Tibial nerve (tissue), 4 donors: ENCODE measurements at regions not wholly inside any gene's neighbourhood (a gene's known extent, or its start where the extent isn't known, plus 50 kb on each side); places are given as distances from the start of the nearest gene placed in this dataset.

Source experiments
- DNase-seq, 2 donors: peaks; one replicate each; pipeline ENCODE4 v3.0.0-alpha.2; 2019; ENCODE audit warnings: low spot score in 2 of 2
- H3K27ac ChIP-seq, 4 donors: fragments of 200-600 bp; sonication (generic) in 3 of 4; one replicate each; pipeline ENCODE4 v1.5.1; 2017 to 2019; ENCODE audit warnings: mild to moderate bottlenecking in 1 of 4
- H3K27me3 ChIP-seq, 2 donors: fragments of 200-600 bp; sonication (generic) in 1 of 2; one replicate each; pipeline versions ENCODE4 v1.5.1 to v1.6.0; 2017 to 2019
- H3K36me3 ChIP-seq, 3 donors: fragments of 200-600 bp; sonication (generic); one replicate each; pipeline ENCODE4 v1.5.1; 2018 to 2019
- H3K4me1 ChIP-seq, 4 donors: fragments of 200-600 bp; sonication (generic) in 3 of 4; one replicate each; pipeline ENCODE4 v1.5.1; 2017 to 2019
- H3K4me3 ChIP-seq, 4 donors: fragments of 200-600 bp; sonication (generic) in 3 of 4; one replicate each; pipeline ENCODE4 v1.5.1; 2017 to 2019; ENCODE audit warnings: mild to moderate bottlenecking in 1 of 4, moderate library complexity in 1 of 4
- H3K9me3 ChIP-seq, 4 donors: fragments of 200-600 bp; sonication (generic) in 3 of 4; one replicate each; pipeline ENCODE4 v1.5.1; 2017 to 2019
- CTCF ChIP-seq, 5 experiments: fragments of 200-600 bp in 3 of 5; fragments of 450-650 bp in 2 of 5; sonication (generic) in 3 of 5; IDR thresholded peaks; one replicate each; pipeline ENCODE4 v1.5.1; 2016 to 2019; ENCODE audit warnings: antibody characterized with exemption in 5 of 5, mild to moderate bottlenecking in 3 of 5, moderate library complexity in 2 of 5
- EP300 ChIP-seq, 2 donors: sonication (generic); formaldehyde crosslinking; IDR thresholded peaks; one replicate each; pipeline ENCODE4 v1.6.1; 2017; ENCODE audit warnings: antibody characterized with exemption in 2 of 2, mild to moderate bottlenecking in 1 of 2
- POLR2A ChIP-seq, 2 donors: fragments of 450-650 bp; IDR thresholded peaks; one replicate each; pipeline ENCODE4 v1.6.1; 2017; ENCODE audit warnings: antibody characterized with exemption in 2 of 2, mild to moderate bottlenecking in 2 of 2, moderate library complexity in 2 of 2
- WGBS, 2 donors: methylation state at CpG; one replicate each; pipeline ENCODE4 v1.1.5; 2018; 5-methylcytosine and 5-hydroxymethylcytosine counted together

- 85 to 90% methylated on average over 13 to 15 of the region's 15 CpGs for WGBS, 2 donors
- DNase-seq = no peak
- Histone ChIP-seq H3K27ac (no peak overlapping the region), H3K4me1 (no peaks in the 10 kb centered on the region), H3K27me3 (peaks cover 0 to 3% of the 10 kb centered on the region in 2 donors), H3K4me3 (no peak overlapping the region), H3K9me3 (peaks cover 0 to under 1% (median 0%) of the 10 kb centered on the region in 4 donors), H3K36me3 (no peaks in the 10 kb centered on the region)
- TF ChIP-seq EP300 (IDR thresholded peaks at IDR 0.05) = no peak
- TF ChIP-seq CTCF (IDR thresholded peaks at IDR 0.05) = no peak
- no peak for TF ChIP-seq POLR2A (IDR thresholded peaks at IDR 0.05)
Observed at GRCh38 chr12:131457028-131457310, 253.9 kb upstream of the SFSWAP start.

GRCh38 chr12:131457331-131458047 is 253.4 kb upstream of the SFSWAP start:
- WGBS, 2 donors = 86 to 92% methylated on average over 15 to 19 of the region's 19 CpGs
- H3K4me1 ChIP-seq = no peaks in the 10 kb centered on the region
- no peak for TF ChIP-seq CTCF (IDR thresholded peaks at IDR 0.05)
- no peaks in the 10 kb centered on the region for H3K9me3 ChIP-seq
- H3K27me3 ChIP-seq = peaks cover 0 to 3% of the 10 kb centered on the region in 2 donors
- H3K4me3 ChIP-seq = no peak overlapping the region
- DNase-seq = no peak
- no peaks in the 10 kb centered on the region for H3K36me3 ChIP-seq
- H3K27ac ChIP-seq = no peak overlapping the region

GRCh38 chr12:131458048-131458374 is 252.9 kb upstream of the SFSWAP start:
- WGBS, 2 donors = 74 to 76% methylated on average over 9 of the region's 9 CpGs
- H3K27me3 ChIP-seq = peaks cover 0 to 3% of the 10 kb centered on the region in 2 donors

GRCh38 chr12:131458931-131459772 is 251.7 kb upstream of the SFSWAP start:
- TF ChIP-seq CTCF (IDR thresholded peaks at IDR 0.05) (no peak), POLR2A (IDR thresholded peaks at IDR 0.05) (no peak), EP300 (IDR thresholded peaks at IDR 0.05) (no peak)
- H3K4me1 ChIP-seq = no peaks in the 10 kb centered on the region
- WGBS, 2 donors = 77 to 81% methylated on average over 31 of the region's 31 CpGs
- no peaks in the 10 kb centered on the region for H3K9me3 ChIP-seq
- H3K36me3 ChIP-seq = no peaks in the 10 kb centered on the region
- peaks cover 0 to 3% of the 10 kb centered on the region in 2 donors for H3K27me3 ChIP-seq
- no peak overlapping the region for H3K27ac ChIP-seq
- no peak for DNase-seq
- H3K4me3 ChIP-seq = no peak overlapping the region

More at GRCh38 chr12:131458048-131458374, 252.9 kb upstream of the SFSWAP start:
- H3K36me3 ChIP-seq = no peaks in the 10 kb centered on the region
- DNase-seq = no peak
- H3K27ac ChIP-seq = no peak overlapping the region
- no peaks in the 10 kb centered on the region for H3K4me1 ChIP-seq
- no peak overlapping the region for H3K4me3 ChIP-seq
- no peaks in the 10 kb centered on the region for H3K9me3 ChIP-seq
- TF ChIP-seq CTCF (IDR thresholded peaks at IDR 0.05) (no peak), EP300 (IDR thresholded peaks at IDR 0.05) (no peak), POLR2A (IDR thresholded peaks at IDR 0.05) (no peak)

- DNase-seq = no peak
- TF ChIP-seq POLR2A (IDR thresholded peaks at IDR 0.05) = no peak
- no peak for TF ChIP-seq CTCF (IDR thresholded peaks at IDR 0.05)
- no peak for TF ChIP-seq EP300 (IDR thresholded peaks at IDR 0.05)
- WGBS, 2 donors = 63 to 77% methylated on average over 21 of the region's 21 CpGs
- Histone ChIP-seq H3K27me3 (peaks cover 0 to 3% of the 10 kb centered on the region in 2 donors), H3K36me3 (no peaks in the 10 kb centered on the region), H3K27ac (no peak overlapping the region), H3K9me3 (no peaks in the 10 kb centered on the region), H3K4me3 (no peak overlapping the region), H3K4me1 (no peaks in the 10 kb centered on the region)
Observed at GRCh38 chr12:131459773-131460365, 251.0 kb upstream of the SFSWAP start.
